C4-2B (cell line): ENCODE measurements at regions not wholly inside any gene's neighbourhood (a gene's known extent, or its start where the extent isn't known, plus 50 kb on each side); places are given as distances from the start of the nearest gene placed in this dataset.
"Not testable (repeated sequence)": the region's sequence is repeated elsewhere in the genome, so short reads cannot be mapped to it uniquely, and the experiment has no call there.

Source experiments
- ZFX ChIP-seq: fragments of 450-650 bp; IDR thresholded peaks from 2 replicates; pipeline ENCODE4 v1.6.1; 2017
- TF ChIP-seq, protein P1 (sequence below): fragments of 450-650 bp; conservative IDR thresholded peaks from 2 replicates; pipeline ENCODE4 v1.5.1; 2017; ENCODE audit warnings: mild to moderate bottlenecking

GRCh38 chr22:22735276-22735675, 90.9 kb downstream of the GGTLC2 start:
- TF ChIP-seq, protein P1, sequence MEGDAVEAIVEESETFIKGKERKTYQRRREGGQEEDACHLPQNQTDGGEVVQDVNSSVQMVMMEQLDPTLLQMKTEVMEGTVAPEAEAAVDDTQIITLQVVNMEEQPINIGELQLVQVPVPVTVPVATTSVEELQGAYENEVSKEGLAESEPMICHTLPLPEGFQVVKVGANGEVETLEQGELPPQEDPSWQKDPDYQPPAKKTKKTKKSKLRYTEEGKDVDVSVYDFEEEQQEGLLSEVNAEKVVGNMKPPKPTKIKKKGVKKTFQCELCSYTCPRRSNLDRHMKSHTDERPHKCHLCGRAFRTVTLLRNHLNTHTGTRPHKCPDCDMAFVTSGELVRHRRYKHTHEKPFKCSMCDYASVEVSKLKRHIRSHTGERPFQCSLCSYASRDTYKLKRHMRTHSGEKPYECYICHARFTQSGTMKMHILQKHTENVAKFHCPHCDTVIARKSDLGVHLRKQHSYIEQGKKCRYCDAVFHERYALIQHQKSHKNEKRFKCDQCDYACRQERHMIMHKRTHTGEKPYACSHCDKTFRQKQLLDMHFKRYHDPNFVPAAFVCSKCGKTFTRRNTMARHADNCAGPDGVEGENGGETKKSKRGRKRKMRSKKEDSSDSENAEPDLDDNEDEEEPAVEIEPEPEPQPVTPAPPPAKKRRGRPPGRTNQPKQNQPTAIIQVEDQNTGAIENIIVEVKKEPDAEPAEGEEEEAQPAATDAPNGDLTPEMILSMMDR, result not testable (repeated sequence)
- not testable (repeated sequence) for TF ChIP-seq ZFX
